Coronary artery (tissue), 2 donors: ENCODE measurements at regions not wholly inside any gene's neighbourhood (a gene's known extent, or its start where the extent isn't known, plus 50 kb on each side); places are given as distances from the start of the nearest gene placed in this dataset.
"Not testable (repeated sequence)": the region's sequence is repeated elsewhere in the genome, so short reads cannot be mapped to it uniquely, and the experiment has no call there.

ENCODE experiments used
- DNase-seq: peaks from one replicate; pipeline ENCODE4 v3.0.0-alpha.2; 2017; ENCODE audit warnings: low spot score
- H3K27ac ChIP-seq, 2 donors: fragments of 200-600 bp; sonication (generic); one replicate each; pipeline ENCODE4 v1.5.1; 2016 to 2019
- H3K4me3 ChIP-seq: fragments of 200-600 bp; sonication (generic); 2 replicates; pipeline ENCODE4 v1.5.1; 2016; ENCODE audit warnings: mild to moderate bottlenecking, moderate library complexity
- TF ChIP-seq, protein P1 (sequence below): fragments of 200-600 bp; sonication (generic); IDR thresholded peaks from one replicate; pipeline ENCODE4 v1.5.1; 2019; ENCODE audit warnings: antibody characterized with exemption

DNA sequence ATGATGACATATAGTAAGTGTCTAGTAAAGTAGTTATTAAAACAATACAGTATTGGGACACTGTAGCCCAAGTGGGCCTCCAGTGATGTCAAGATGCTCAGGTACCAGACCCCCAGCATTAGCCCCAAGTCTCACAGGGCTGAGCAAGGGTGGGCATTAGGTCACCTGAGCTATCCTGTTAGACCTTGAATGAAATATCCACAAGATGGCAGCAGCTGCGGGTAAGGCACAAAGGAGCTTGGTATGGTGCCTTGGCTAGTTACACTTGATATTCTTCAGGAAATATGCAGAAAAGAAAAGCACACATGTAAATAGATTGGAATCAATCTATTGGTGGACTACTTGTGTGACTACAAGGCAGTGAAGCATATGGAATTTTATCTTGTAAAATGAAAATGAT, 701.8 kb upstream of the ADGRB3 start:
- DNase-seq, result no peak
- Histone ChIP-seq H3K4me3 (no peak overlapping the region), H3K27ac (no peak overlapping the region)
- TF ChIP-seq, protein P1, sequence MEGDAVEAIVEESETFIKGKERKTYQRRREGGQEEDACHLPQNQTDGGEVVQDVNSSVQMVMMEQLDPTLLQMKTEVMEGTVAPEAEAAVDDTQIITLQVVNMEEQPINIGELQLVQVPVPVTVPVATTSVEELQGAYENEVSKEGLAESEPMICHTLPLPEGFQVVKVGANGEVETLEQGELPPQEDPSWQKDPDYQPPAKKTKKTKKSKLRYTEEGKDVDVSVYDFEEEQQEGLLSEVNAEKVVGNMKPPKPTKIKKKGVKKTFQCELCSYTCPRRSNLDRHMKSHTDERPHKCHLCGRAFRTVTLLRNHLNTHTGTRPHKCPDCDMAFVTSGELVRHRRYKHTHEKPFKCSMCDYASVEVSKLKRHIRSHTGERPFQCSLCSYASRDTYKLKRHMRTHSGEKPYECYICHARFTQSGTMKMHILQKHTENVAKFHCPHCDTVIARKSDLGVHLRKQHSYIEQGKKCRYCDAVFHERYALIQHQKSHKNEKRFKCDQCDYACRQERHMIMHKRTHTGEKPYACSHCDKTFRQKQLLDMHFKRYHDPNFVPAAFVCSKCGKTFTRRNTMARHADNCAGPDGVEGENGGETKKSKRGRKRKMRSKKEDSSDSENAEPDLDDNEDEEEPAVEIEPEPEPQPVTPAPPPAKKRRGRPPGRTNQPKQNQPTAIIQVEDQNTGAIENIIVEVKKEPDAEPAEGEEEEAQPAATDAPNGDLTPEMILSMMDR, result no peak

DNA sequence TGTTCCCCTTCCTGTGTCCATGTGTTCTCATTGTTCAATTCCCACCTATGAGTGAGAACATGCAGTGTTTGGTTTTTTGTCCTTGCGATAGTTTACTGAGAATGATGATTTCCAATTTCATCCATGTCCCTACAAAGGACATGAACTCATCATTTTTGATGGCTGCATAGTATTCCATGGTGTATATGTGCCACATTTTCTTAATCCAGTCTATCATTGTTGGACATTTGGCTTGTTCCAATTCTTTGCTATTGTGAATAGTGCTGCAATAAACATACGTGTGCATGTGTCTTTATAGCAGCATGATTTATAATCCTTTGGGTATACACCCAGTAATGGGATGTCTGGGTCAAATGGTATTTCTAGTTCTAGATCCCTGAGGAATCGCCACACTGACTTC, 712.5 kb upstream of the ADGRB3 start:
- not testable (repeated sequence) for H3K27ac ChIP-seq, DNase-seq, H3K4me3 ChIP-seq

DNA sequence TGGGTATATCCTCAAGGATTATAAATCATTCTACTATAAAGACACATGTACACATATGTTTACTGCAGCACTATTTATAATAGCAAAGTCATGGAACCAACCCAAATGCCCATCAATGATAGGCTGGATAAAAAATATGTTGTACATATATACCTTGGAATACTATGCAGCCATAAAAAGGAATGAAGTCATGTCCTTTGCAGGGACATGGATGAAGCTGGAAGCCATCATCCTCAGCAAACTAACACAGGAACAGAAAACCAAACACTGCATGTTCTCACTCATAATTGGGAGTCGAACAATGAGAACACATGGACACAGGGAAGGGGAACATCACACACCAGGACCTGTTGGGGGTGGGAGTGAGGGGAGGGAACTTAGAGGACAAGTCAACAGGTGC, 715.0 kb upstream of the ADGRB3 start:
- H3K27ac ChIP-seq, DNase-seq, H3K4me3 ChIP-seq: not testable (repeated sequence)

DNA sequence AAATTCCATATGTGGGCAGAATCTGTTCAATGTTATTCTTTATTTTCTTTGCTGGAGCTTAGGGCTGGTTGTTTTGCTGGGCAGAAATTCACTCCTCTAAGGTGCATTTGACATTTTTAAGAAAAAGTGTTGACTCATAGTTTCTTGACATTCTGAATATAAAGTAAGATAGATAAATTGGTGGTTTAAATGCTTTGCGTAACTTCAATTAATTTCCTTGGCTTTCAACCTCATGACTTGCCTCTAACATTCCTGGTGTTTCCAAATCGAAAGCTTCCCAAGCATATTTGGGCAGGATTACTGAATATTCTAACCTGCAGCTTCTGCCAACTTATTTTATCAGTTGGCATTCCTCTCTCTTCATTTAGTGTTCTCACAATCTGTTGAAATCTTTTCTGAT, 718.7 kb upstream of the ADGRB3 start:
- no peak overlapping the region for H3K4me3 ChIP-seq
- TF ChIP-seq, protein P1, result no peak
- H3K27ac ChIP-seq, result no peak overlapping the region
- DNase-seq, result no peak

DNA sequence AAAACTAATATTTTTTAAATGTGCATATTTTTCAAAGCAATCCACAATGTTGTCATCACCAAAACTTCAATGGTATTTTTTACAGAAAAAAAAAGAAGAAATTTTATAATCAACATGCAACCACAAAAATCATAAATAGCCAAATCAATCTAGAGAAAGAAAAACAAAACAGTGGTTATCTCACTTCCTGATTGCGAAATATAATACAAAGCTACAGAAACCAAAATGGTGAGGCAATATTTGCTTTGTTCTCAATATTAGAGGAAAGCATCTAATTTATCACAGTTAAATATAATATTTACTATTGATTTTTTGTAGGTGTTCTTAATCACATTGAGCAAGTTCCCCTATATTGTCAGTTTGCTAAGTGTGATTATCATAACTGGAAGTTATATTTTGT, 720.7 kb upstream of the ADGRB3 start:
- no peak overlapping the region for H3K27ac ChIP-seq
- H3K4me3 ChIP-seq, result no peak overlapping the region
- TF ChIP-seq, protein P1, result no peak
- no peak for DNase-seq

DNA sequence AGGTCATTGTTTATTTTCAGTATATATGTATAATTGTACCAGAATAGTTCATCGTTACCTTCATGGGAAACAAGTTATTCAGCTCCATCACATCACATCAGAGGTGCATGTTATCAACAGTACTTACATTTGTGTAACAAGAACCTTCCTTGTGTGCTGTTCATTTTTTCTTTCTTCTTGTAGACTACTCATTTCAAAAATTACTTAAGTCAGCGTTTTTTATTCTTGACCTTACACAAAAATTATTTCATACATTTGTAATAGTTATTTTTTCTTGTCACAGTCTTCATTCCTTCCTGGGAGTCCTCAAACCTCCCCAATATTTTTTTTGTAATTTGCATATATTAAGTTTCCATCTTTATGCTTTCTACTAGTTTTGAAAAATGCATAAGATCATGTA, 725.7 kb upstream of the ADGRB3 start:
- no peak for DNase-seq
- Histone ChIP-seq H3K4me3 (no peak overlapping the region), H3K27ac (no peak overlapping the region)
- TF ChIP-seq, protein P1, result no peak

DNA sequence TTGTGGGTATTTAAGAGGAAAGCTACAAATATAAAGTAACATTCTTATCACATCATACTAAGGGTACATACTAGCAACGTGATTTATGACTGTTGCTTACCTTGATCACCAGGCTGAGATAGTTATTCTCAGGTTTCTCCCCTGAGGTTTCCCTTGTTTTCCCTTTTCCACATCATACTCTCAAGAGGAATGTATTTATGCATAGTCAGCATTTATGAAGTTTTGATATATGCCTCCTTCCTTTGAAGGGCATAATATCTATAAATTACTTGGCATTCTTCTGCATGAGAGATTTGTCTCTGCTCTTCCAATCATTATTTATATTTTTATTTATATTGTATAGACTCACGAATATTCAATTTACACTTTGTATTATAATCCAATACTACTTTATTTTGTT, 726.7 kb upstream of the ADGRB3 start:
- no peak for DNase-seq
- no peak overlapping the region for H3K27ac ChIP-seq
- no peak overlapping the region for H3K4me3 ChIP-seq
- TF ChIP-seq, protein P1, result no peak

DNA sequence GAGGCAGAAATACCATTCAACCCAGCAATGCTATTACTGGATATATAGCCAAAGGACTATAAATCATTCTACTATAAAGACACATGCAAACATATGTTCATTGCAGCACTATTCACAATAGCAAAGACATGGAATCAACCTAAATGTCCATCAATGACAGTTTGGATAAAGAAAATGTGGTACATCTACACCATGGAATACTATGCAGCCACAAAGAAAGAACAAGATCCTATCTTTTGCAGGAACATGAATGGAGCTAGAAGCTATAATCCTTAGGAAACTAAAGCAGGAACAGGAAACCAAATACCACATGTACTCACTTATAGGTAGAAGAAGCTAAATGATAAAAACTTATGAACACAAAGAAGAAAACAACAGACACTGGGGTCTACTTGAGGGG, 730.3 kb upstream of the ADGRB3 start:
- not testable (repeated sequence) for DNase-seq, H3K27ac ChIP-seq, H3K4me3 ChIP-seq

DNA sequence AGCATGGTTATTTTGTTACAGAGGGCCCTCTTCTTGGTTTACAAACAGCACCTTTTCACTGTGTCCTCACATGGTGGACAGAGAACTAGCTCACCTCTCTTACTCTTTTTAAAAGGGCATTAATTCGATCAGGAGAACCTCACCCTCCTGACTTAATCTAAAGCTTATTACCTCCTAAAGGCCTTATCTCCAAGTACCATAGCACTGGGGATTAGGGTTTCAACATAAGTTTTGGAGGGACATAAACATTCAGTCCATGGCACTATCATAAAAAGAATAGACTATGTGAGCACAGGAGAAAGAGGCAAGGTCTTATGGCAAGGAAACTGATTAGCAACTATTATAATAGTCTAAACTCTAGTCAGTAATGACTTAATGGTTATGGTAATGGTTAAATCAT, 736.2 kb upstream of the ADGRB3 start:
- TF ChIP-seq, protein P1, result no peak
- no peak for DNase-seq
- Histone ChIP-seq H3K4me3 (no peak overlapping the region), H3K27ac (no peak overlapping the region)
